HG03565 (cell line): ENCODE measurements at regions not wholly inside any gene's neighbourhood (a gene's known extent, or its start where the extent isn't known, plus 50 kb on each side); places are given as distances from the start of the nearest gene placed in this dataset.

ENCODE experiments used
- ATAC-seq: cut with Tn5 transposase; IDR thresholded peaks from one replicate; pipeline ENCODE4 v1.9.1; 2021; ENCODE audit warnings: mild to moderate bottlenecking, moderate library complexity; ENCODE audit not compliant: unreplicated experiment

DNA sequence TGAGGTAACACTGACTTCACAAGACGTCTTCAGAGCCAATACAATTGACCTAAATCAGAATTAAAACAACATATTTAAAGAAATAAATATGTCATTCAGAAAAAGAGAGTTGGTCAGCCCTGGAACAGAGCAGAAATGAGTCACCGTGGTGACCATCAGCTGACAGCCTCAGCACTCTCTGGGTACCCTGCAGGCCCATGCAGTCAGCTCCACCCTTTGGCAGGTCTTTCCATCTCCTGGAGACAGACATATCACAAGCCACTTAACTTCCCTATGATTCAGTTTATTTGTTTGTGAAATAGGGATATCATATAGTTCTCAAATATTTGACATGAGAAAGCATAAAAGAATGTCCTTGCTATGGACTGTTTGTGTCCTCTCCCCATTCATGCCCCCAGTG, 151.6 kb upstream of the MEF2C start:
- ATAC-seq = peak; percentile 65

DNA sequence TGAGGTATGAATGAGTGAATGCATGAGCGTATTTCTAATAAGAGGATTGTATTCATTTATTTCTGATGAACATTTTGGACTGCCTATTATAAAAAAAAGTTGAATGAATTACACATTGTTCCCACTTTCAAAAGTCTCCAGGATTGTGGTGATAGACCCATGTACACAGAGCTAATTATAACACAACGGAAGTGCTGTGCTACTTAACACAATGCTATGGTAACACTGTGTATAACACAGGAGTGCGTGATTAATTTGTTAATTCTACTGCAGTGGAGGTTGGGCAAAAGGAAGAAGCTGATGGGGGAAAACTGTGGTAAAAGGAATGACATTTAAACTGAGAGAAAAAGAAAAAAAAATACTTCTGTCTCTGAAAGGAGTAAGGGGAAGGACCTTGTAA, 147.8 kb upstream of the MEF2C start:
- no peak for ATAC-seq

DNA sequence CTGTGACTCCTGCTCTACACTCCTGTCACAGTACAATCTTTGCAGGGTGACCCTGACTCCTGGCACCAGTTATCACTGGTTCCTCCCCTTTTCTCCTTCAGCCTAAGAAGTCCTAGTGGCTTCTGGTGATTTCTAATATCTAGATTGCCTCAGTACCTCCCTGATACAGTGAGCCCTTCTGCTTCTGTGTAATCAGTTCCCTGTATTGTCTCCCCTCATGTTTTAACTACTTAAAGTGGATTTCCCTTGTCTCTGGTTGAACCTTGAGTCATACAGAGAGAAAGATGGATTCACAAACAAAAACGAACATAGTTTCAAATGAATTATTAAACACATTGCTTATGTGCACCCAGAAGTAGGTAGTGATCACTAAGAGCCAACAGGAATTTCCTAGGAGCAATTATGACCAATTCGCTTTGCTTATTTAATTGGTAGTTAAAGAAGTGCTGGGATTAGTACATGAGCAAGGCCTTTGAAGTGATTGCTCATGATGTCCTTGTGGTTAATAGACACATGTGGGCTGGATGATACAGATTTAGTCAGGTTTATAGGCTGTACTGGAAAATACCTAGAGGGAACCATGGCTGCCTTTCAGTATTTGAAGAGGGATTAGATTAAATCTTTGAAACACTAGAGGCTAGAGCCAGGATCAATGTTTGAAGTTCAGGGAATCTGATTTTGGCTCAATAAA, 145.8 kb upstream of the MEF2C start:
- no peak for ATAC-seq

DNA sequence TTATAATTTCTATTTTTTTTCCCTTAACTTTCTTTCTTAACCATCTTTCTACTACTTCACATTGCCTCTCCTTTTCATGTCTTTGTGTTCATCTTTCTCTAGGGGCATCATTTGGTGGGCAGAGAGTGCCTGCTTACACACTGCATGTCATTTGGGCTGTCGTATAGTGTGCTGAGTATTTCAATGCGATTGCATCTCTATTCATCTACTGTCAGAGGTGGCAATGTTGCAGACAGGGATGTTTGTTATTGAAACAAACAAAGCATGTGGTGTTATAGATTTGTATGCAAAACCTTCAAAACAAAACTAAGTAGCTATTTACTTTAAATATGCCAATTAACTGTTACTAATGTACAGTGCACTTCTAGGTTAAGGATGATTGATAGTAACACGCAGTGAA, 141.1 kb upstream of the MEF2C start:
- no peak for ATAC-seq

DNA sequence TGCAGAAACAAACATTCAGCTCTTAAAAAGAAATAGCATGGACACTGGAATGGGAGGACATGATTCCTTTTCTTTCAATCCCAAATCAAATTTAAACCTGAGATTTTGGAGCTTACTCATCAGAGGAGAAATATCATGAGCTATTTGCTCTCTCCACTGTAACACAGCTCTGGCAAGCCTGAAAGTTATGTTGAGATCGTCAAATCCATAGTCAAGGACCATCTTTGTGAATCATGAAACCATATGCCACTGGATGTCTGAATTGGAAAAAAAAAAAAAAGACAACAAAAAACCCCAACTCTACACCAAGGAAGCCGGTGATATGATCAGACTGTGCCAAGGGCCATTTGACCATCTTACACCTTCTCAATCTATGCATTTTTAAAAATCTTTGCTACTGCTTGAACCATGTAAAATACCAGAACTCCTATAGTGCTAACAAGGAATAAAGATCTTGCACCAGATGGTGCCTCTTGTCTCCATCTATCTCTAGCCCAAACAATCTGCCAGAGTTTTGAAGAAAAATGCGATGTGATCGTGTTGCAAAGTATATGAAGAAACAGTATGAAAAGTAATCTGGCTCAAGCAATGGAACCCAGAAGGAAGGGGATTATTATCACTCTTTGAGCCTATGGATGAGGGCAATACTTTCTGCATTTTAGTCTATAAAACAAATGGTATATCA, 138.1 kb upstream of the MEF2C start:
- ATAC-seq = no peak

DNA sequence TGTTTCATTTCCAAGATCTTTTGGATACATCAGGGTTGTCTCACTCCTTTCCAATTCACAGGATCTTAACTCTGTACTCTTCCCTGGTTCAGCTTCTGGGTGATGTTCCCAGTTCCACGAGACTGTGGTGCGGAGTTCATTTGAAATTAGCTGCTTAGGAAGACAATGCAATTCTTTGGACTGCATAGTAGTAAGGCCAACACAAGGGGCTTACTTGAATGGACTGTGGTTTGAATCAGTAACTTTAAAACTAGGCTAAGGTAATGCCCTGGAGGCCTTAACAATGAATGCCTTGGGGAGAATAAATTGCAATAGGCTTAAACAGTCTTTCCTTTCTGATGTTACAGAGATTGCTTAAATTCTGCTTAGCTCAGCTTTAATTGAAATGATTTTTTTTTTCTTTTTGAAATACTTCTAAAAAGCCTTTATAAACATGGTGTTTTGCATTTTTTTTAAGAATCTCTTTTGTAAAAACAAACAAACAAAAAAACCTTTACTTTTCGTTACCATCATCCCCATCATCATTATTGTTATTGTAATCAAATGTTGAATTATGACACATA, 133.8 kb upstream of the MEF2C start:
- no peak for ATAC-seq

DNA sequence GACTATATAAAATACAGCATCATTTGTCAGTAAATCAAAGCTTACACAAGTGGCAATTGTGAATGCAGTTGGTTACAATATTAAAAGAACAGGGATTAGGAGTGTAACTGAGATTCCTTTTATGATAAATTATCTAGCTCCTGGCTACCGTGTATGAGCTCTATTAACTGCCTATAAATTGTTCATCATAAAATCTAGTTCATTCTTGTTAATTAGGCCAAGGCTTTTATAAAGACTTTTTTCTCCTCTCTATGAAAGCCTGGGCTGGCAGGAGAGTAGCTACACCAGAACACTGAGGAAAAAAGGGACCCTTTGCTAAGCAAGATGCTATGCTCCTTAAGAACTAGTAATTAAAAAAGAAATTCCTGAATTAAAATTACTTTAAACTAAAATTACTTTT, 132.4 kb upstream of the MEF2C start:
- ATAC-seq = no peak

DNA sequence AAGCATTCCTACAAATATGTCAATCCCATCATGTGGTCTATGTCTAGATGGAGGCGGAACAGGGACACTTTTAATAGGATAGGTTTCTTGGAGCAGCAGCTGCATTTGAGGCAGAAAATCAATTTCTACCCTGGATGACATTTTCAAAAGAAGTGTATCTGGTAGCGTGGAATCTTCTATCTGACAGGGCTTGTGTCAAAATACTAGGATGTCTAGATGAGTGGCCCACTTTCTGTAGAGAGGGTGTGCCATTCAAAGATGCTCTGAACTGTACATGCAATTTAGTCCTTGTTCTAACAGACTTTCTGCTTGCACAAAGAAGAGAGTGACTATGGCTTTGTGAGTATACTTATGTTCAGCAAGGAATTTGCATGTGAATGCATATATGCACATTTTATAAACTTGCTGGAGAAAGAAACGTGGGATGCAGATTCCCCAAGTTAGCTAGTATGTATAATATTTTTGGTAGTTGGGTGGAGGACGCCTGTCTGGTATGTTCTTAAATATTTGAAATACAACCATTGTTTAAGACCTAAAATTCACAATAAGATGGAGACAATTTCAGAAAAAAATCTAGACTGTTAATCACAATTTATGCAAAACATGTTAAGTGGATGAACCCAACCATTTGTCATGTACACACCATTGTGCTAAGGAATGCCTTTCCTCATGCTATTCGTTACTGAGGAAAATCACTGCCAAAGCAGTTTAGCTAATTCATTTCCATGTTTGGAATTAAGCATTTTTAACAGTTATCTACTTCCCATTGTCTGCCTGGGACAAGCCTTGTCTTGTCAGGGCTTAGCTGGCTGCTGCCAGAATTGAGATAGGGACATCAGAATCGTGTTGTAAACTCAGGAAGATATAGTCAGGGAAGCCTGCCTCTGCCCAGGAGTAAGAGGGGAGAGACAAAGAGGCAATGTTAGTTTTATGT, 129.1 kb upstream of the MEF2C start:
- ATAC-seq = no peak

DNA sequence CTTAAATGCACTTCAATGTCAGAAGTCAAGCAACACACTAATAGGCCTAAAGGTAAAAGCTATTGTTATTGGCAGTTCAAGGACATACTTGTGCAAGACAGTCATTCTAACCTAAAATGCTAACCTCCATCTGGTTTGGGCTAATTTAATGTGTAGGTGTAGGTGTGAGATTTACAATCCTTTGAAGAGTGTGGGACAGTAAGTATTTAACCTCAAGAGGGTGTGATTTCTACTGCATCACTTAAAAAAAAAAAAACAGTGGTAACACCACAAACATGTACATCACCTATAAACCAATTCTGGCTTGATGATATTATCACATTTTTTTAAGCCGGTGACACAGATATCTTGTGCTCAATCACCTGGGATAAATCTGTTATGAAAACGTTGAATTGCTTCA, 127.5 kb upstream of the MEF2C start:
- no peak for ATAC-seq

DNA sequence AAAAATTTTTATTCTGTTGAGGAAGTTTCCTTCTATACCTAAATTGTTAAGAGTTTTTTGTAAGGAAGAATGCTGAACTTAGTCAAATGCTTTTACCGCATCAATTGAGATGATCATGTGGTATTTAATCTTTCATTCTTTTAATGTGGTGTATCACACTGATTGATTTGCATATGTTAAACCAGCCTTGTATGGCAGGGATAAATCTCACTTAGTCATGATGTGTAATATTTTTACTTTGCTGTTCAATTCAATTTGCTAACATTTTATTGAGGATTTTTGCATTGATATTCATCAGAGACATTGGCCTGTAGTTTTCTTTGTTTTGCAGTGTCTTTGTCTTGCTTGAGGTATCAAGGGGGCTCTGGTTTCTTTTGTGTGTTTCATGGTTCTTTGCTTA, 125.3 kb upstream of the MEF2C start:
- ATAC-seq = no peak

DNA sequence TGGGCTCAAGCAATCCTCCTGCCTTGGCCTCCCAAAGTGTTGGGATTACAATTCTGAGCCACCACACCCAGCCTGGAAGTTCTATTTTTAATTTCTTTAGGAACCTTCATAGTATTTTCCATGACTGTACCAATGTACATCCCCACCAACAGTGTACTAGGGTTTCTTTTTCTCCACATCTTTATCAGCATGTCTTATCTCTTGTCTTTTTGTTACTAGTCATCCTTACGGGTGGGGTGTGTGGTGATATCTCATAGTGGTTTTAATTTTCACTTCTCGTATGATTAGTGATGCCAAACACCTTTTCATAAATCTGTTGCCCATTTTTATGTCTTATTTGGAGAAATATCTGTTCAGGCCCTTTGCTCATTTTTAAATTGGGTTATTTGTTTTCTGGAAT, 123.0 kb upstream of the MEF2C start:
- ATAC-seq = no peak

DNA sequence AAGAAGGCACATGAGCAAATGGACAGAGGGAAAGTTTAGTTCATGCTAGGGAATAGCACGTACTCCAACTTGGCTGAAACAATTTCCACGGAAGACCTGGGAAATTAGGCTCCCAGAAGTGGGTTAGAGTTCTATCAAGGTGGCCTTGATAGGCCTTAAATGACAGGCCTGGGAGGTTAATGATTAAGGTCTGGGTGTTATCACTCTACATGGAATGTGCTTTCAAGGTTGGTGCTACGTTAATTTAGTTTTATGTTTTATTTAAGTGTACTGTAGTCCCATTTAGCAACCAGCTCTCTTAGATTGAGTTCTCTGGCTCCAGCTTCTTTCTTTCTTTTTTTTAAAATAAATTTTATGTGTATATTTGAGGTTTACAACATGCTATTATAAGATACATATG, 121.4 kb upstream of the MEF2C start:
- no peak for ATAC-seq

DNA sequence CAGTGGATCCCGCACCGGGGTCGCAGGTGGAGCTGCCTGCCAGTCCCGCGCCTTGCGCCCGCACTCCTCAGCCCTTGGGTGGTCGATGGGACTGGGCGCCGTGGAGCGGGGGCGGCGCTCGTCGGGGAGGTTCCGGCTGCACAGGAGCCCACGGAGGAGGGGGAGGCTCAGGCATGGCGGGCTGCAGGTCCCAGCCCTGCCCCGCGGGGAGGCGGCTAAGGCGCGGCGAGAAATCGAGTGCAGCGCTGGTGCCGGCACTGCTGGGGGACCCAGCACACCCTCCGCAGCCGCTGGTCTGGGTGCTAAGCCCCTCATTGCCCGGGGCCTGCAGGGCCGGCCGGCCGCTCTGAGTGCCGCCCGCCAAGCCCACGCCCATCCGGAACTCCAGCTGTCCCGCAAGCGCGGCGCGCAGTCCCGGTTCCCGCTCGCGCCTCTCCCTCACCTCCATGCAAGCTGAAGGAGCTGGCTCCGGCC, 120.6 kb upstream of the MEF2C start:
- ATAC-seq = no peak

DNA sequence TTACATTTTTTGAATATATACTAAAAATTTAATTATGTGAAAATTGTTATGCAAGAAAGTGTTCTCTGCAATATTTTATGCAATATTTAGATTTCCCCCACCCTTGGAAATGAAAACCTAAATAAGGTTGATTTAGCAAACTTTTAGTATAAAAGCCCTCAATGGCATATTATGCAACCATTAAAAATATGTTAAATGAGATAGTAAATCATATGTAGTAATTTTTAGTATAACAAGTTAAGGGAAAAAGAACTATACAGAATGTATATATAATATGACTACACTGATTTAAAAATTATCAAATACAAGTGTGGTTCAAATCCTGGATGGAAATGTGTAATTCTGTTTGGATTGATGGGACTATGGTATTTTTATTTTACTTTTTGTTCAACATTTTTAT, 116.9 kb upstream of the MEF2C start:
- no peak for ATAC-seq

DNA sequence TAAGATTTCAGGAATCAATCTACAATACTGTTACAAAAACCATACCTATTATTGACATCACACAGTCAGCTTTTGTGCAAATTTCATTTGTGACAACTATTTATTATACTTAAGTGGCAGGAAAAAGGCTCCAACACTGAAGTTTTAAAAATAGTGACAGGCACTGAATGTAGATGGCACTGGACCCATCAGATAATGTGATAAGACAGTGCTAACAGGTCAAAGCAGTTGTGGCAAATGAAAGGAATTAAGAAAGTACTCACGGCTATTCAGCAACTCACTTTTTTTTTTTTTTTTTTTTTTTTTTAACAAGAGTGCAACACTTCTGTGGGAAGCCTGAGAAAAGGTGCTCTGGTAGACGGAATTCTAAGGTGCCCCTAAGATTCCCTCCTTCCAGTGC, 115.0 kb upstream of the MEF2C start:
- ATAC-seq = no peak

DNA sequence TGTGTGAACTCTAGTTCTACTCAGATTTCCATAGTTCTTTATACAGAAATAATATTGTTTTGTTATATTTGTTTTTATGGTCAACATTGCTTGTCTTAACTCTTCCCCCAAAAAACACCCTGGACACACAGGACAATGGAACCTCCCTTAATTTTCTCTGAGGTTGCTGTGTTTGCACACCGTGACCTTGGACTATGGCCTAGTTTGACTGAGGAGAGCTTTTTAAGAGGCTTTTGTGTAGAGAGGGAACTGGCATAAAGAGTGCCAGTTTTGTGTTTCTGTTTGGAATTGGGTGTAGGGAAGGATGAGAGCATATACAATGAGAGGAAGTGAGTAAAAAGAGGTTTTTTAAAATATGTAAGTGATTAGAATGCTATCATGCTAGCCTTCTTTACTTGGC, 101.1 kb upstream of the MEF2C start:
- no peak for ATAC-seq

DNA sequence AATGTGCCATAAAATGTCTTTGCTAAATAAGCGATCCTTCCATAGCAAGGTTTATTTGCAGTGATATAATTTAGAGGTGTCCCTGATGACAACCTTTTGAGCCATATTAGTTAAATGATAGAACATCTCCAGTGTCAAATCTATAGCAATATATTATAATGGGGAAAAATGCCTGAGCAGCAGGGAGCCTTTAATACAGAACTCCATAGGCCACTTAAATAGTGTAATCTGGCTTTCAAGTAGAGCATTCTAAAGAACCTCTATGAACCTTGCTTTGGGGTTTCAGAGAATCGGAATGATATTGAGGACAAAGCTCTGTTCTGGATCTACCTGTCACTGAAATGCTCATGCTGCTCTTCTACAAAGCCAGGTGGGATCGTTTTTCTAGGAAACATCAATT, 96.7 kb upstream of the MEF2C start:
- no peak for ATAC-seq

DNA sequence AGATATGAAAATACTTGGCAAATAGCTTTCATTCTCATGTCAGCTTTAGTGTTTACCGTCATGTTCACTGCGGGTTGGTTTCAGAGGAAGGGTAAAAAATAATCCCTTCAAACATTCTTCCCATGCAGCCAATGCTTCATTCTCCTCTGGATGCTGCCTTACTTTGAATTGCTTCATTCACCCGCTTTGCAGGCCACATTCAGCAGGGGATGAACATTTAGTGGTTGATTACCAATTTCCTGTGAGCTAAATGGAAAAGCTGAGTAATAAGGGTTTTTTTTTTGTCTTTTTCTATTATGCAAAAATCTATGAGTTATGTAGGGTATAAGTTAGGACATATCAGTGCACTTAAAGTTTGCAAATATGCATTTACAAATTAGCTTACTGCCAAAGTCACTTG, 96.3 kb upstream of the MEF2C start:
- ATAC-seq = peak; percentile 66

DNA sequence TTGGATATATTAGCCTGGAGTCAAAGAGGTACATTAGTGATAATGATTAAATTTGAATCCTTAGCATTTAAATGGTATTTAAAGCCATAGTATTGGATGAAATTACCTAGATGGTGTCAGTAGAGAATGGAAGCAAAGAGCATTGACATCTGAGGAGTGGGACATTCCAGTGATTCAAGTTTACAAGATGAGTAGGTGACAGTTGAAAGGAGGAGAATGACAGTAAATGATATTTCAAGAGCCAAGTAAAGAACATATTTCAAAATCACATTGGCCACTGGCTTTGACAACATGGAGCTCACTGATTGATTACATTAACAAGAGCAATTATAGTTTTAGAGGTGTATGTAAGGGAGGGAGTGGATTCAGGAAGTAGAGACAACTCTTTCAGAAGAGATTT, 93.9 kb upstream of the MEF2C start:
- ATAC-seq = no peak

DNA sequence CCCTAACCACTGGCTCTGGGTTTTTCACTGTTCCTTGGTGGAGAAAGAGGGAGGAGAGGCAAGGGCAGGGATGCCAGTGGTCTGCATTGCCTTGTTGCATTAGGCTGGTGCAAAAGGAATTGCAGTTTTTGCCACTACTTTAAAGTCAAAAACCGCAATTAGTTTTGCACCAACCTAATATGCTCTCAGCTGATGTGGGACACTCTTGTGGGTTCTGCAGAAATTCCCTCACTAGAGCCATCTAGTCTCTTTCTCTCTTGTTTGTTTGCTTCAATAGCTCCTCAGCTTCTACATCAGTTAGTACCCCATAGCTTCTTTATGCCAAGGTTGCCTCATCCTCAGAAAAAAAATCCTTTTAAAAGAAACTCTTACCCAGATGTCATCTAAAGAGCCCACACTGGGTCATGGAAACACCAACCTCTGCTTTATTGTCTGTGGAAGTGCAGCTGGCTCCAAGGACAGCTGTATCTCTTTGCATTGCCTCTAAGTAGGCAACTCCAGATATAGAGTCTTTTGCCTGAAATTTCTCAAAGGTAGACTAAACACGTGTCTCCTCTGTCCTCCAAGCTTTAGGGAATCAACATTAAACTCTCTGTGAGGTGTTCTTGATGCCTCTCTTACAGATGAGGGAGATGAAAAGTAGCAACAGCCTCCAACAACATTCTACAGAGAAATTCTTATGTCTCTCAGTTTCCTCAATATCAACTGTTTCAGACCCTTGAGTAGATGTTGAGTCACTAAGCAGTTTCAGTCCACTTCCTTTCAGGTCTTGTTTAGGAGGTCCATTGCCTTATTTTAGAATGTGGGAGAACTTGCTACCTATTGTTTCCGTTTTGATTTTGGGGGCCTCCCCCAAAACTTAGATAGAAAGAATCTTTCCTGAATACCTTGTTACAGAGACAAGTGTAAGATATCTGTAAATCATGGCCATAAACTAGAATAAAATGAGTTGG, 84.9 kb upstream of the MEF2C start:
- ATAC-seq = peak; percentile 89
